ENCODE measurements at regions not wholly inside any gene's neighbourhood (a gene's known extent, or its start where the extent isn't known, plus 50 kb on each side); places are given as distances from the start of the nearest gene placed in this dataset.

DNA sequence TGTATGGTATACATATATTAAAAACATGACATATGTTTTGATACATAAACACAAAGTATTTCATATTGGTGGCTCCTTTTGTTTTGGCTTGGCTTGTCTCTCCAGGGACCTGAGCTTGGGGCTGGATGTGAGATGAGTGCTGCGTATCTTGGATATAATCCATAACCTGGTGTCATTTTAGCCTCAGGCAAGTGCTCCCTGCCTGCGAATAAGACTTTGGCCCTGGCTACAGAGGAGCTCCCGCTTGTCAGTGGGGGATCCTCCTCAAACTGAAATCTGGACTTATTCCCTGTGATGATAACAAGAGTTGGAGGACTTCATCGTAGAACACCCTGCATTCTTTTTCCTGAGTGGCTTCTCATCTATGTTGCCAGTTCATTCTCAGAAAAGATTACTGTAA, 341.7 kb upstream of the CLINT1 start:
- H3K9ac ChIP-seq (ENCODE audit: insufficient read depth, low read length): no peak overlapping the region
- TF ChIP-seq, protein P1, sequence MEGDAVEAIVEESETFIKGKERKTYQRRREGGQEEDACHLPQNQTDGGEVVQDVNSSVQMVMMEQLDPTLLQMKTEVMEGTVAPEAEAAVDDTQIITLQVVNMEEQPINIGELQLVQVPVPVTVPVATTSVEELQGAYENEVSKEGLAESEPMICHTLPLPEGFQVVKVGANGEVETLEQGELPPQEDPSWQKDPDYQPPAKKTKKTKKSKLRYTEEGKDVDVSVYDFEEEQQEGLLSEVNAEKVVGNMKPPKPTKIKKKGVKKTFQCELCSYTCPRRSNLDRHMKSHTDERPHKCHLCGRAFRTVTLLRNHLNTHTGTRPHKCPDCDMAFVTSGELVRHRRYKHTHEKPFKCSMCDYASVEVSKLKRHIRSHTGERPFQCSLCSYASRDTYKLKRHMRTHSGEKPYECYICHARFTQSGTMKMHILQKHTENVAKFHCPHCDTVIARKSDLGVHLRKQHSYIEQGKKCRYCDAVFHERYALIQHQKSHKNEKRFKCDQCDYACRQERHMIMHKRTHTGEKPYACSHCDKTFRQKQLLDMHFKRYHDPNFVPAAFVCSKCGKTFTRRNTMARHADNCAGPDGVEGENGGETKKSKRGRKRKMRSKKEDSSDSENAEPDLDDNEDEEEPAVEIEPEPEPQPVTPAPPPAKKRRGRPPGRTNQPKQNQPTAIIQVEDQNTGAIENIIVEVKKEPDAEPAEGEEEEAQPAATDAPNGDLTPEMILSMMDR (conservative IDR thresholded peaks at IDR 0.05 in 1 of 2, IDR thresholded peaks at IDR 0.05 in 1 of 2; ENCODE audit: low read depth in 1 of 2, low read length in 2 of 2): no peak
- no peak for TF ChIP-seq EZH2 (IDR thresholded peaks at IDR 0.05; ENCODE audit: low read length, missing control alignments)
- no peaks in the 10 kb centered on the region for H3K79me2 ChIP-seq (ENCODE audit: control insufficient read depth, insufficient read depth, low read length)
- no peaks in the 10 kb centered on the region for H3K4me1 ChIP-seq (ENCODE audit: control insufficient read depth, extremely low read depth, insufficient read depth, low read length)
- peaks cover 2% of the 10 kb centered on the region for H3K27me3 ChIP-seq (ENCODE audit: control insufficient read depth, insufficient read depth, low read length)
- H3K27ac ChIP-seq (ENCODE audit: insufficient read depth, low read length): no peak overlapping the region
- no peak overlapping the region for H3K4me3 ChIP-seq (replicated peaks in 1 of 4; ENCODE audit: control extremely low read depth in 1 of 4, insufficient read depth in 1 of 4, low read depth in 3 of 4, low read length in 4 of 4)
- no peaks in the 10 kb centered on the region for H4K20me1 ChIP-seq (ENCODE audit: control insufficient read depth, extremely low read depth, insufficient read depth, low read length)
- H2AFZ ChIP-seq (ENCODE audit: low read length): no peak overlapping the region
- no peak for DNase-seq (ENCODE audit: low read depth in 2 of 2)
- H3K4me2 ChIP-seq (ENCODE audit: extremely low read depth, insufficient read depth, low read length): no peak overlapping the region
- H3K36me3 ChIP-seq (ENCODE audit: control insufficient read depth, insufficient read depth, low read length): no peaks in the 10 kb centered on the region
- H3K9me3 ChIP-seq (ENCODE audit: control insufficient read depth, insufficient read depth, low read depth, low read length): no peaks in the 10 kb centered on the region

DNA sequence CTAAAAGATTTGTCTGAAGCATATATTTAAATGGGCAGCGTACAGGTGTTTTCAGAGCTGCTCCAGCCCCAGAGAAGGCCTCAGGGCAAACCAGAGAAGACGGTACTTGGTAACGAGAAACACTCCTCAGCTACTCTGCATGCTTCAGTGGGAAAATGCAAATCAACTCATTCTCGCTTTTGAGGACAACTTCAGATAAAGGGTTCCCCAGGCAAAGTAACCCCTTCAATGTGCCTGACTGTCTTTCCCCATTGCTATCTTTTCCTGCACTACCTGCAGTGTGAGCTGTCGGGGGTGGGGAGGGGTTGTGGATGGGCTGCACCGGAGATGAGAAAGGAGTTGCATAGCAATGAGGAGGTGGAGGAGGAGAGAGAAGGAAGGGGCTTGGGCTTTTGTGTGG, 339.7 kb upstream of the CLINT1 start:
- Histone ChIP-seq H3K4me1 (ENCODE audit: control insufficient read depth, extremely low read depth, insufficient read depth, low read length) (no peaks in the 10 kb centered on the region), H3K4me3 (replicated peaks in 1 of 4; ENCODE audit: control extremely low read depth in 1 of 4, insufficient read depth in 1 of 4, low read depth in 3 of 4, low read length in 4 of 4) (no peak overlapping the region), H3K4me2 (ENCODE audit: extremely low read depth, insufficient read depth, low read length) (no peak overlapping the region), H4K20me1 (ENCODE audit: control insufficient read depth, extremely low read depth, insufficient read depth, low read length) (no peaks in the 10 kb centered on the region), H2AFZ (ENCODE audit: low read length) (no peak overlapping the region), H3K36me3 (ENCODE audit: control insufficient read depth, insufficient read depth, low read length) (no peaks in the 10 kb centered on the region), H3K27me3 (ENCODE audit: control insufficient read depth, insufficient read depth, low read length) (peaks cover 1% of the 10 kb centered on the region), H3K9ac (ENCODE audit: insufficient read depth, low read length) (no peak overlapping the region), H3K79me2 (ENCODE audit: control insufficient read depth, insufficient read depth, low read length) (no peaks in the 10 kb centered on the region), H3K27ac (ENCODE audit: insufficient read depth, low read length) (no peak overlapping the region), H3K9me3 (ENCODE audit: control insufficient read depth, insufficient read depth, low read depth, low read length) (no peaks in the 10 kb centered on the region)
- DNase-seq (ENCODE audit: low read depth in 2 of 2): no peak
- TF ChIP-seq, protein P1 (conservative IDR thresholded peaks at IDR 0.05 in 1 of 2, IDR thresholded peaks at IDR 0.05 in 1 of 2; ENCODE audit: low read depth in 1 of 2, low read length in 2 of 2): no peak
- TF ChIP-seq EZH2 (IDR thresholded peaks at IDR 0.05; ENCODE audit: low read length, missing control alignments): no peak

DNA sequence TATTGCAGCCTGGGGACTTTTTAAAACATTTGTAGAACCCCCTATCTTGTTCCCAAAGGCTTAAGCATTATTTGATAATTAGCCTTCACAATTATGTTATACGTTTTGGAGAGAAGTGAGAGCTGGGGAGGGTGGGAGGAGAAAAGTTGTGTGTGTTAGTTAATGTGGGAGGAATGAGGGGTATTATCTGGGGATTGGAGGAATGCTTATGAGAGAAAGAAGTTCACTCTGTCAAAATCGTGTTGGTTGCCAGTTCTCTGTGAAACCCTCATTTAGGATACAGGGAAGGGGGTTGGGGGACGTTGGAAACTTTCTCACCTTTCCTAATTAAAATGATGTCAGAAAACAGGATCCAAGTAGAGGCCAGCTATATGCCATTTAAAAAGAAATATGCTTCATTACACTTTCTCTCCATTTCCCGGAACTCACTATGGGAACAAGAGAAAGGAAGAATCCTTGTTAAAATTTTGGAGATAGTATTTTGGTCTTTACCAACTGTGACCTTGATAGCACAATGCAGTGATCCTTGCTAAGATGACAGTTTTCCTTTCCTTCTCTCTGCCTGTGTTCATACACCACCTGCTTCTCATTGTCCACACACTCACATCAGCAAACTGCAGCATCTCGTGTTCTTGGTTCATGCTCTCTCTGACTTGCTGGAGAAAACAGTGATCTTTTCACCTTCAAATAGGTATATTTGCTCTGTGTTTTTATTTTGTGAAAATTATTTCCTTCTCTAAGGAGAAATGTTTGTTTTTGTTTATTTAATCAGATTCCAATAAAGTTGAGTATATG, 336.7 kb upstream of the CLINT1 start:
- H3K27ac ChIP-seq (ENCODE audit: insufficient read depth, low read length): no peak overlapping the region
- H3K27me3 ChIP-seq (ENCODE audit: control insufficient read depth, insufficient read depth, low read length): no peaks in the 10 kb centered on the region
- TF ChIP-seq EZH2 (IDR thresholded peaks at IDR 0.05; ENCODE audit: low read length, missing control alignments): no peak
- TF ChIP-seq, protein P1 (conservative IDR thresholded peaks at IDR 0.05 in 1 of 2, IDR thresholded peaks at IDR 0.05 in 1 of 2; ENCODE audit: low read depth in 1 of 2, low read length in 2 of 2): no peak
- no peak for DNase-seq (ENCODE audit: low read depth in 2 of 2)
- H3K9ac ChIP-seq (ENCODE audit: insufficient read depth, low read length): no peak overlapping the region
- H3K79me2 ChIP-seq (ENCODE audit: control insufficient read depth, insufficient read depth, low read length): no peaks in the 10 kb centered on the region
- no peak overlapping the region for H2AFZ ChIP-seq (ENCODE audit: low read length)
- no peaks in the 10 kb centered on the region for H3K4me1 ChIP-seq (ENCODE audit: control insufficient read depth, extremely low read depth, insufficient read depth, low read length)
- H4K20me1 ChIP-seq (ENCODE audit: control insufficient read depth, extremely low read depth, insufficient read depth, low read length): no peaks in the 10 kb centered on the region
- no peaks in the 10 kb centered on the region for H3K9me3 ChIP-seq (ENCODE audit: control insufficient read depth, insufficient read depth, low read depth, low read length)
- H3K36me3 ChIP-seq (ENCODE audit: control insufficient read depth, insufficient read depth, low read length): no peaks in the 10 kb centered on the region
- H3K4me2 ChIP-seq (ENCODE audit: extremely low read depth, insufficient read depth, low read length): no peak overlapping the region
- H3K4me3 ChIP-seq (replicated peaks in 1 of 4; ENCODE audit: control extremely low read depth in 1 of 4, insufficient read depth in 1 of 4, low read depth in 3 of 4, low read length in 4 of 4): no peak overlapping the region
